Parathyroid adenoma (tissue), 2 donors: ENCODE measurements at regions not wholly inside any gene's neighbourhood (a gene's known extent, or its start where the extent isn't known, plus 50 kb on each side); places are given as distances from the start of the nearest gene placed in this dataset.

Experiments
- H2AFZ ChIP-seq: fragments of 300-600 bp; sonication (generic); one replicate; pipeline ENCODE4 v1.7.0; 2017; ENCODE audit warnings: antibody characterized with exemption, mild to moderate bottlenecking
- H3K27ac ChIP-seq: fragments of 300-600 bp; sonication (generic); one replicate; pipeline ENCODE4 v1.7.0; 2017
- H3K27me3 ChIP-seq: fragments of 300-600 bp; sonication (generic); one replicate; pipeline ENCODE4 v1.7.0; 2017; ENCODE audit warnings: low read length; ENCODE audit not compliant: control insufficient read depth, insufficient read depth
- H3K36me3 ChIP-seq: fragments of 300-600 bp; sonication (generic); one replicate; pipeline ENCODE4 v1.7.0; 2017; ENCODE audit warnings: low read length; ENCODE audit not compliant: control insufficient read depth, insufficient read depth
- H3K4me1 ChIP-seq: fragments of 300-600 bp; sonication (generic); one replicate; pipeline ENCODE4 v1.7.0; 2017; ENCODE audit warnings: control low read depth
- H3K4me2 ChIP-seq: fragments of 300-600 bp; sonication (generic); one replicate; pipeline ENCODE4 v1.7.0; 2017; ENCODE audit warnings: low read length
- H3K4me3 ChIP-seq: fragments of 300-600 bp; sonication (generic); one replicate; pipeline ENCODE4 v1.7.0; 2017; ENCODE audit warnings: low read depth, low read length
- H3K79me2 ChIP-seq: fragments of 300-600 bp; sonication (generic); one replicate; pipeline ENCODE4 v1.7.0; 2017; ENCODE audit warnings: control low read depth
- H3K9ac ChIP-seq: fragments of 300-600 bp; sonication (generic); one replicate; pipeline ENCODE4 v1.7.0; 2017; ENCODE audit warnings: mild to moderate bottlenecking
- H3K9me3 ChIP-seq: fragments of 300-600 bp; sonication (generic); one replicate; pipeline ENCODE4 v1.7.0; 2017; ENCODE audit warnings: low read length; ENCODE audit not compliant: control insufficient read depth
- CTCF ChIP-seq: fragments of 300-600 bp; sonication (generic); IDR thresholded peaks from one replicate; pipeline ENCODE4 v1.7.0; 2017; ENCODE audit warnings: antibody characterized with exemption, mild to moderate bottlenecking
- donor health status: primary hyperparathyroidism.

GRCh38 chr9:33687779-33688178 is 107.6 kb upstream of the PRSS3 start:
- H3K4me1 ChIP-seq: no peaks in the 10 kb centered on the region
- no peak overlapping the region for H3K4me2 ChIP-seq
- H3K9me3 ChIP-seq: no peaks in the 10 kb centered on the region
- no peak for TF ChIP-seq CTCF
- H3K9ac ChIP-seq: no peak overlapping the region
- H3K79me2 ChIP-seq: no peaks in the 10 kb centered on the region
- H3K27ac ChIP-seq: no peak overlapping the region
- no peak overlapping the region for H2AFZ ChIP-seq
- no peaks in the 10 kb centered on the region for H3K27me3 ChIP-seq
- H3K4me3 ChIP-seq: no peak overlapping the region
- H3K36me3 ChIP-seq: no peaks in the 10 kb centered on the region

- Histone ChIP-seq H3K9me3 (no peaks in the 10 kb centered on the region), H3K4me2 (no peak overlapping the region), H3K4me3 (no peak overlapping the region), H3K79me2 (no peaks in the 10 kb centered on the region), H3K27me3 (no peaks in the 10 kb centered on the region), H3K4me1 (no peaks in the 10 kb centered on the region), H3K27ac (no peak overlapping the region), H3K9ac (no peak overlapping the region), H3K36me3 (no peaks in the 10 kb centered on the region), H2AFZ (no peak overlapping the region)
- no peak for TF ChIP-seq CTCF
These were observed 105.0 kb upstream of the PRSS3 start for GRCh38 chr9:33690143-33690933.

GRCh38 chr9:33695299-33695698 is 100.1 kb upstream of the PRSS3 start:
- H3K9me3 ChIP-seq: no peaks in the 10 kb centered on the region
- no peak overlapping the region for H3K27ac ChIP-seq
- H3K36me3 ChIP-seq: no peaks in the 10 kb centered on the region
- H3K4me1 ChIP-seq: no peaks in the 10 kb centered on the region
- no peaks in the 10 kb centered on the region for H3K79me2 ChIP-seq
- no peak overlapping the region for H3K9ac ChIP-seq
- H3K4me3 ChIP-seq: no peak overlapping the region
- no peak overlapping the region for H3K4me2 ChIP-seq
- H3K27me3 ChIP-seq: no peaks in the 10 kb centered on the region
- H2AFZ ChIP-seq: no peak overlapping the region
- no peak for TF ChIP-seq CTCF

- Histone ChIP-seq H3K27ac (no peak overlapping the region), H2AFZ (no peak overlapping the region), H3K4me3 (no peak overlapping the region), H3K9ac (no peak overlapping the region), H3K79me2 (no peaks in the 10 kb centered on the region), H3K27me3 (no peaks in the 10 kb centered on the region), H3K36me3 (no peaks in the 10 kb centered on the region), H3K4me1 (no peaks in the 10 kb centered on the region), H3K4me2 (no peak overlapping the region), H3K9me3 (no peaks in the 10 kb centered on the region)
- TF ChIP-seq CTCF: no peak
These were observed 99.5 kb upstream of the PRSS3 start for GRCh38 chr9:33695856-33696255.

GRCh38 chr9:33697171-33697570 is 98.2 kb upstream of the PRSS3 start:
- H3K4me3 ChIP-seq: no peak overlapping the region
- H3K27me3 ChIP-seq: no peaks in the 10 kb centered on the region
- H3K9me3 ChIP-seq: no peaks in the 10 kb centered on the region
- no peaks in the 10 kb centered on the region for H3K79me2 ChIP-seq
- H2AFZ ChIP-seq: no peak overlapping the region
- H3K4me1 ChIP-seq: no peaks in the 10 kb centered on the region
- TF ChIP-seq CTCF: no peak
- H3K4me2 ChIP-seq: no peak overlapping the region
- no peak overlapping the region for H3K27ac ChIP-seq
- no peak overlapping the region for H3K9ac ChIP-seq
- H3K36me3 ChIP-seq: no peaks in the 10 kb centered on the region
